PC-3 (cell line): ENCODE measurements at regions not wholly inside any gene's neighbourhood (a gene's known extent, or its start where the extent isn't known, plus 50 kb on each side); places are given as distances from the start of the nearest gene placed in this dataset.

ENCODE experiments used
- EZH2 ChIP-seq: fragments of 300-600 bp; sonication (generic); IDR thresholded peaks from one replicate; pipeline ENCODE4 v1.6.1; 2017; ENCODE audit warnings: antibody characterized with exemption, mild to moderate bottlenecking, low read length; ENCODE audit not compliant: unreplicated experiment
- TF ChIP-seq, protein P1 (sequence below): fragments of 300-600 bp; sonication (generic); conservative IDR thresholded peaks from 2 replicates; pipeline ENCODE4 v1.5.1; 2017; ENCODE audit warnings: antibody characterized with exemption, low read depth, mild to moderate bottlenecking, low read length

DNA sequence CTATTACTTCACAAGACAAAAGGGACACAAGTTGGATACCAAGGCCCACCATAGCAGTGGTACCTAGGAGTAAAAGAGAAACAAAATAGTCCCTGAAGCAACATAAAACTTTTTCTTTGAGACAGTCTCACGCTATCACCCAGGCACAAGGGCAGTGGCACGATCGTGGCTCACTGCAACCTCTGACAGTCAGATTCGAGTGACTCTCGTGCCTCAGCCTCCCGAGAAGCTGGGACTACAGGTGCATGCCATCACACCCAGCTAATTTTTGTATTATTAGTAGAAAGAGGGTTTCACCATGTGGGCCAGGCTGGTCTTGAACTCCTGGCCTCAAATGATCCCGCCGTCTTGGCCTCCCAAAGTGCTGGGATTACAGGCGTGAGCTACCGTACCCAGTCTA lies 59.0 kb upstream of the KCNMA1 start:
- TF ChIP-seq, protein P1, sequence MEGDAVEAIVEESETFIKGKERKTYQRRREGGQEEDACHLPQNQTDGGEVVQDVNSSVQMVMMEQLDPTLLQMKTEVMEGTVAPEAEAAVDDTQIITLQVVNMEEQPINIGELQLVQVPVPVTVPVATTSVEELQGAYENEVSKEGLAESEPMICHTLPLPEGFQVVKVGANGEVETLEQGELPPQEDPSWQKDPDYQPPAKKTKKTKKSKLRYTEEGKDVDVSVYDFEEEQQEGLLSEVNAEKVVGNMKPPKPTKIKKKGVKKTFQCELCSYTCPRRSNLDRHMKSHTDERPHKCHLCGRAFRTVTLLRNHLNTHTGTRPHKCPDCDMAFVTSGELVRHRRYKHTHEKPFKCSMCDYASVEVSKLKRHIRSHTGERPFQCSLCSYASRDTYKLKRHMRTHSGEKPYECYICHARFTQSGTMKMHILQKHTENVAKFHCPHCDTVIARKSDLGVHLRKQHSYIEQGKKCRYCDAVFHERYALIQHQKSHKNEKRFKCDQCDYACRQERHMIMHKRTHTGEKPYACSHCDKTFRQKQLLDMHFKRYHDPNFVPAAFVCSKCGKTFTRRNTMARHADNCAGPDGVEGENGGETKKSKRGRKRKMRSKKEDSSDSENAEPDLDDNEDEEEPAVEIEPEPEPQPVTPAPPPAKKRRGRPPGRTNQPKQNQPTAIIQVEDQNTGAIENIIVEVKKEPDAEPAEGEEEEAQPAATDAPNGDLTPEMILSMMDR = no peak
- TF ChIP-seq EZH2 = no peak
